ENCODE measurements at regions not wholly inside any gene's neighbourhood (a gene's known extent, or its start where the extent isn't known, plus 50 kb on each side); places are given as distances from the start of the nearest gene placed in this dataset.

DNA sequence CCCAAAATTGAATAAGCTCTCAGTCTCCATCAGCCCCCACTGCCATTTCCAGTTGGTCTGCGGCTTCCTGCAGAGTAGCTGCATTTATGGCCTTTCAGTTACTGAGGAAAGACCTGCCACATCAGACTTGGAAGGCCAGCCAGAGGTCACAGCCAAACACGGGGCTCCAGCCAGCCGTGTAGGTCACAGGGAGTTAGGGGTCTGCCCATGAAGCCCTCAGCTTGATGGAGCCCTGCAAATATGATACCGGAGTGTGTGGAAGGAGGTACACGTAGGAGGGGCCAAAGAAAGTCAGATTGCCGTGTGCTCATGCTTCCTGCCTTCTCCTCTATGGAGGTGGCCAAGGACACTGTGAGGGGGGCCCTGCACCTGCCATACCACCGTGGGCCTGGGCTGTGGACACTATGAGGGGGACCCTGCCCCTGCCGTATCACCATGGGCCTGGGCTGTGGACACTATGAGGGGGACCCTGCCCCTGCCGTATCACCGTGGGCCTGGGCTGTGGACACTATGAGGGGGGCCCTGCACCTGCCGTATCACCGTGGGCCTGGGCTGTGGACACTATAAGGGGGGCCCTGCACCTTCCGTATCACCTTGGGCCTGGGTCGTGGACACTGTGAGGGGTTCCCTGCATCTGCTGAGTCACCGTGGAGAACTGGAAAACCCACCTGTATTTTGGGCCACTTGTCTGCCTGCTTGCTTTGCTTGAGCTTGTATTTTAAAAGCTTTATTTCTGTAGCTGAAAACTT lies 335.7 kb upstream of the SHH start:
- H3K27ac ChIP-seq, result no peak overlapping the region
- DNase-seq (ENCODE audit: low read depth, low spot score), result no peak

DNA sequence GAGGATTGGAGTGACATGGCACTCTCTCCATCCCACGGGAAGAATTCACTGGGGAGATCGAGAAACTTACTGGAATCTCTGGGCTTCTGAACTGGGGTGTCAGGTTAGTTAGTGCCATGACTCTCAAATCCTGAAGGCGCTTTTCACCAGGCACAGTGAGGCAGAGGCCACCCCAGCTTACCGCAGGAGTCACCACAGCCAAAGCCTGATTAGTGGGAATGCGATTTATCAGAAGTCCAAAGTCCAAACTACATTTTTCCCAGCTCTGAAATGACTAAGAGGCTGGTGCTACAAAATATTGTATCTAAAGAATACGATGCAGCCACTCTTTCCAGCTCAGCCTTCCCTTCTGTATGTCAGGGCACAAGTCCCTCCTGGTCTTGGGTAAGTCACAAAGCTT lies 334.8 kb upstream of the SHH start:
- no peak for DNase-seq (ENCODE audit: low read depth, low spot score)
- no peak overlapping the region for H3K27ac ChIP-seq

DNA sequence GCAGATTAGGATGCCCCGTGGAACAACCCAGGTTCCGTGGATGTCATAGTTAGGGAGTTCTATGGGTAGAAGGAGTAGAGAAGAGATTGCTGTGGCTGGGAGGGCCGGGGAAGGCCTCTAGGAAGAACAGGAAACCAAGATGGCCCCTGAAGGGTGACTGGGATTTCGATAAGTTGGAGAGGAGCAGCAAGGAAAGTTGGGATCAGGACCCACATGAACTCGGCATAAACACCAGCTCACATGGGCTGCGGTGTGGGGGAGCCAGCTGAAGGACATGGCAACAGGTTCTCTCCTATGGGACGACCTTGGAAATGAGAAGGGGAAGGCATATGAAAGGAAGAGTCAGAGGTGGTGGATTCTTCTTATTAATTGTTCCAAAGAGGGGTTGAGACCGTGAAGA lies 333.7 kb upstream of the SHH start:
- DNase-seq (ENCODE audit: low read depth, low spot score), result no peak
- no peak overlapping the region for H3K27ac ChIP-seq

DNA sequence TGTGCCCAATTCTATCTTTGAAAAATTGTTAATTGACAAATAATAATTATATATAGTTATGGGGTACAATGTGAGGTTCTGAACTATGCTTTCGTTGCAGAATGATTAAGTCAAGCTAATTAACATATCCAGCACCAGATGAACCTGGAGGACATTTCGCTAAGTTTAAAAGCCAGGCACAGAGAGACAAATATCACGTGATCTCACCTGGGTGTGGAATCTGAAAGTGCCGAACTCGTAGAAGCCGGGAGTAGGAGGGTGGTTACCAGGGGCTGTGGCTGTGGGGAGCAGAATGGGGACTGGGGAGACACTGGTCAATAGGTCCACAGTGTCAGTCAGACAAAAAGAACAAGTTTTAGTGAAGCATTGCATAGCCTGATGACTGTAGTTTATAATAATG lies 332.9 kb upstream of the SHH start:
- DNase-seq (ENCODE audit: low read depth, low spot score), result no peak
- no peak overlapping the region for H3K27ac ChIP-seq

DNA sequence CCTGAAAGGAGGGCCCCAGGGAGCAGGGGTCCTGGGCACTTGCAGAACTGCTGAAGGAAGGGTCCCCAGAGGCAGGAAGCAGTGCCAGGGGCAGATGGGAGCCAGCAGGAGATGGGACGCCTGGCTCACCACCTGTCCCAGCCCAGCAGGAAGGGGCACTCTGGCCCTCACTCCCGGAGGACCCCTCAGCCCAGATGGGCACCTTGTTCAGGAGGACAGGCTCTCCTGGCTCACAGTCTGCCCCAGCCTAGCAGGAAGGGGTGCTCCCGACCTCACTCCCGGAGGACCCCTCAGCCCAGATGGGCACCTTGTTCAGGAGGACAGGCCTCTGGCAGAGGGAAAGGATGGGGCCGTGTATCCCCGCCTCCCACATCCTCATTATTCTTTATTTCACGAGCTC lies 331.4 kb upstream of the SHH start:
- no peak overlapping the region for H3K27ac ChIP-seq
- DNase-seq (ENCODE audit: low read depth, low spot score), result no peak

DNA sequence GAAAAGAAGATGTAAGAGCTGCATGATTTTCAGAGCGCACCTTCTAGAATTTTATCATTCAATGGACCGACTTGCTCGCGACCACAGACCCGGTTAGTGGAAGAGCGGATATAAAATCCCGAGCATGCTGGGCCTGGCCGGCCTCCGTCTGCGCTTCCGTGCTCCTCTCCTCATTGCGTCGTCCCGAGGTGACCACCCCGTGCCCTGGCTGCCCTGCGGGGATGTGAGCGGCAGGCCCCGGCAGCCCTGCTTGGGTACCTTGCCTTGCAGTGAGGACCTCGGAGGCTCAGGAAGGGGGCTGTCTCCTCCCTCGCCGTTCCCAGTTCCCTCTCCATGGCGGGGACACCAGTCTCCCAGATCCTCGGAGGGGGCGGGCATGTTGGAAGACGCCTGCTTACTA lies 330.9 kb upstream of the SHH start:
- no peak for DNase-seq (ENCODE audit: low read depth, low spot score)
- no peak overlapping the region for H3K27ac ChIP-seq

DNA sequence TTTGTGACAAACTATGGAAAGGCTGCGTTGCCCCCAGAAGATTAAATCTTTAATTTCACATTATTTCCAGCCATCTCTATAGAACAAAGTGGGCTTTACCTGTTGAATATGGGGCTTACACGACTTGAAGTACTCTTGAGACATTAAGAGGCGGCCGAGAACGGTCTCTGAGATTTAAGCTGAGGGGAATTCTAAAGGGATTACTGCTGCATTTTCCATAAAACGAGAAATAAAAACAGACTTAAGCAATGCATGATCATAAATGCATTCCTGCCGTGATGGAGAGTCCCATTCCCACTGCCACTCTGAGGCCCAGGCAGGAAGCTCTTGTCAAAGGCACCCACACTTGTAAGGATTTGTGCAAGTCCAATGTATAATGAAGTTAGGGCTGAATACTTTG lies 329.7 kb upstream of the SHH start:
- no peak overlapping the region for H3K27ac ChIP-seq
- no peak for DNase-seq (ENCODE audit: low read depth, low spot score)

DNA sequence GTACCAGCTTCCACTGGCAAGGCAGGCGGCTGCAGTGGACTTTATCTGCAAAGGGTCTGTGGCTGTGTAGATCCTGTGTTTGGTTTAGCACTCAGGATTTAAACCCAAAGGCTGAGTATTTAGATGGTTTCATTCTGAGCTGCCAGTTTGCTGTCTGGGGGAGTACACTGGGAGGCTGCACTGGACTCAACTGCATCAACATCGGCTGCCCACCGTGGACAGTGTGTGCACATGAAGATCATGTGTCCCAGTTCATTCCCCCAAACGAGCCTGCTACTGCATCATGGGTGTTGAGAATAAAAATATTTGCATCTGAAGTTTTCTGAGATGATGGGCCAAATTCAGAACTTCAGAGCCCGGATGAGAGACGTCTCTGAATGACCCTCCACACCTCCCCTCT lies 328.6 kb upstream of the SHH start:
- no peak overlapping the region for H3K27ac ChIP-seq
- DNase-seq (ENCODE audit: low read depth, low spot score), result no peak

DNA sequence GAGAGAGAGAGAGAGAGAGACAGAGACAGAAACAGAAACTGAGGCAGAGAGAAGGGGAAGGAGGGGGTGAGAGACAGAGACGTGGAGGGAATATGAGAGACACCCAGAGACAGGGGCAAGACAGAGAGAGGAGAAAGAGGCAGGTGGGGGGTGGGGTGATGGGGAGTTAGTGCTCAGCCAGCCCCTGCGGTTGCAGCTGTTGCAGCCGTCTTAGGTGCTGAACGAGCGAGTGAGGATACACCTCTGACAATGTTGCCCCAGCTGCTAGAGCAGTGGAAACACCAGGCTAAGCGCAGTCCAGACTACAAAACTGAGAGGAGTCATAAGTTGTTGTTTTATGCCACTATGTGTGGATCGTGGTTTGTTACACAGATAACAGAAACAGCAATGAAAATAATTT lies 328.2 kb upstream of the SHH start:
- H3K27ac ChIP-seq, result no peak overlapping the region
- DNase-seq (ENCODE audit: low read depth, low spot score), result no peak

DNA sequence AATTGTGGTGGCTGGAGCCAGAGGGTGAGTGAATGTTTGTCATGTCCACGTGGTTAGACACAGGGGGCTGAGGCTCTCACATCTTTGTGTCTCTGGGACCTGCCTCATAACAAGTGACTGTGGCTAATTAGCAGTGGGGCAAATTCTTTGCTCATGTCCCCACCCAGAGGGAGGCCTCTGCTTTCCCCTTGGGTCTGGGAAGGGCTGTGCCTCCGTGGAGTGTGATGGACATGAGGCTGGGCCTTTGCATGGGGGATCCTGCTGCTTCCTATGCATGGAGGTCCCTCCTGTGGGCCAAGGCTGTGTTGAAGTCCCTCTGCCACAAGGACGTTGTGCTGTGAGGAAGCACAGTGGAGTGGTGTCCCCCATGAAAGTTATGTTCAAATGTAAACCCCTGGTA lies 327.4 kb upstream of the SHH start:
- DNase-seq (ENCODE audit: low read depth, low spot score), result no peak
- H3K27ac ChIP-seq, result no peak overlapping the region

DNA sequence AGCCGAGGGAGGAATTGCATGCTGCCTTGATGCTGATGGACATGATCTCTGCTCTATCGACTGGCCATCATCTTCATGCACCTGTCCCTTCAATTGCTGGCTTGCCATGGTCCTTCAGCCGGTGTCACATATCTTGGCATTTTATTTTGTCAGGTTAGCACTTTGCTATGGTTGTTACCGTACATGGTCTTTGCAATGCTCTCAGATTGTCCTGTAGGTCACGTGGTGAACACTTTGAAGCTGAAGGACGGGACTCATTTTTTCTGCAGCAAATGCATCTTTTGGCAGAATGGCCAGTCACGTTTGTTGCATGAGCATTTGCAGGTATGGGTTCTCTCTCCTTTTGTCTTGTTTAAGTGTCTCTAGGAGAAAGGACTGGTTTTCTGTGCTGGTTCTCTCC lies 326.8 kb upstream of the SHH start:
- no peak for DNase-seq (ENCODE audit: low read depth, low spot score)
- H3K27ac ChIP-seq, result no peak overlapping the region

DNA sequence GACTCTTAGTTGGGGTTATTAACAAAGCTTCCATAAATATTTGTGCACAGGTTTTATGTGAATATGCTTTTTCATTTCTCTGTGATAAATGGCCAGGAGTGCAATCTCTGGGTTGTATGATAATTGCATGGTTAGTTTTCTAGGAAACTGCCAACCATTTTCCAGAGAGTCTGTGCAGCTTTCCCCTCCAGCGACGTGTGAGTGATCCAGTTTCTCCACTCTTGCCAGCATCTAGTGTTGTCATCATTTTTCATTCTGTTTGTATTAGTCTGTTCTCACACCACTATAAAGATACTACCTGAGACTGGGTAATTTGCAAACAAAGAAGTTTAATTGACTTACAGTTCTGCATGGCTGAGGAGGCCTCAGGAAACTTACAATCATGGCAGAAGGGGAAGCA lies 319.6 kb upstream of the SHH start:
- no peak overlapping the region for H3K27ac ChIP-seq
- DNase-seq (ENCODE audit: low read depth, low spot score), result no peak

DNA sequence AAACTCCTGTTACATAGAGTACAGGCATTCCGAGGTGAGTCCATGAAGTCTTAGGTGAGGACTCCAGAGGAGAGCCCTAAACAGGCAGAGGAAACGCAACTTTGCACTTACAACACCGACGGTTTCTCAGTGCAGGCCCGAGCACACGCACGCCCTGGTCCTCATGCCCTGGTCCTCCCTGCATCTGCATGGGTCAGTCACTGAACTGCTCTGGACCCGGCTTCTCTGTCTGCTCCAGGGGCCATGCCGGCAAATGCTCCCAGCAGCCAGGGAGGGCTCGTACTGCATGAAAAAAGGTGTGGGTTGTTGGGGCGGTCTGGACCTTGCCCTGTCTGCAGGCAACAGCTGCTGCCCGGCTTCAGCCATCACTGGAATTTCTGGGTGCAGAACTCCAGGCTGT lies 317.3 kb upstream of the SHH start:
- no peak for DNase-seq (ENCODE audit: low read depth, low spot score)

DNA sequence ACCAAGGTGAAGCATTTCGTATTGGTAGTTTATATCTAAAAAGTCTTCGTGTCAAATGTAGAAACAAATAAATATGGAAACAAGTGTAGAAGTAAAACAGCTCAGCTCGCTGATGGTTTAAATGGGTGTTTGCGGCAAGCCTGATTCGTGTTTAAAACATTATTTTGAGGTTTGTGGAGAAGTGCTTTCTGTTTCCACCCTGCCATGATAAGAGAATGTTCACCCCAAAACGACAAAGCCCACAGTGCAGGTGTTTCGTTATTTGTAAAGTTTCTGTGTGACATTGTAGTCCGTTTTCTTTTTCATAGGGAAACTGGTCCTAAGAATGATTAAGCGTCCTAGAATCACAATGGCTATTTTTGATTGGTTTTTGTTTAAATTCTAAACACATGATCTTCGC lies 316.2 kb upstream of the SHH start:
- no peak for DNase-seq (ENCODE audit: low read depth, low spot score)
- no peak overlapping the region for H3K27ac ChIP-seq

More for the DNA sequence above, 317.3 kb upstream of the SHH start:
- no peak overlapping the region for H3K27ac ChIP-seq

DNA sequence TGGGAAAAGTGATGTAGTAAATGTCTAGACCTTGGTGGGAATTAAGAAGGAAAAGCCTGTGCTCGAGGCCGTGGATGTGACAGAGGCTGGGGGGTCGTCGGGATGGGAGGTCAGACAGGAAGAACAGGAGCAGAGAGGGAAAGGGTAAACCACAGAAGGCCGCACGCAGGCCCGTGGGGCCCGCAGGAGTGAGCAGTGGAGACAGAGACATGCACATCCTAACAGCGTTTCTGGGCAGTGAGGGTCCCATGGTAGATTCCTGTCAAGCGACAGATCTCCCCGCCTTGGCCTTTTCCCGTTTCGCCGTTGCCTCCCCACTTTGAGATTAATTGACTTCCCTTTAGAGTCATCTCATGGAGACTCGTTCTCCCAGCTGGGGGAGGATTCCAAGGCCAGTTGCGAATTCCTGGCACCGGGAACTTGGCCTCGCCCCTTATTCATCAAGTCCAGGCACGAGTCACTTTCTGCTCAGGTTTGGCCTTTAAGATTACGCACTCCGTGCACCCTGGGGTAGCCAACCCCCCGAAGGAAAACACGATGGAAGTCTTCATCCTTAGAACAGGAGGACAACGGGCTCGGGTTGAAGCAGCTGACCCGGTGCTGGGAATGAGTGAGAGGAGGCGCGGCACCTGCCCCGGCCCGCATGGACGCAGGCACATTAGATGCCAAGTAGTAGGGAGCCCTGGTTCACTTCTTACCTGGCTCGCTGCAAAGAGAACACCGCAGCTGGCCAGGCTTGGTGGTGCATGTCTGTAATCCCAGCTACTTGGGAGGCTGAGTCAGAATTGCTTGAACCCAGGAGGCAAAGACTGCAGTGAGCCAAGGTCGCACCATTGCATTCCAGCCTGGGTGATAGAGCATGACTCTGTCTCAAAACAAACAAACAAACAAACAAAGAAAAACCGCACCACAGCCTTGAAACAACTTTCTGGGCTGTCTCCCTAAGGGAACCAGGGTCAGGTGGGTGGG lies 315.2 kb upstream of the SHH start:
- peak overlapping the region; percentile 44 for H3K27ac ChIP-seq
- peak; percentile 2 for DNase-seq (ENCODE audit: low read depth, low spot score)

DNA sequence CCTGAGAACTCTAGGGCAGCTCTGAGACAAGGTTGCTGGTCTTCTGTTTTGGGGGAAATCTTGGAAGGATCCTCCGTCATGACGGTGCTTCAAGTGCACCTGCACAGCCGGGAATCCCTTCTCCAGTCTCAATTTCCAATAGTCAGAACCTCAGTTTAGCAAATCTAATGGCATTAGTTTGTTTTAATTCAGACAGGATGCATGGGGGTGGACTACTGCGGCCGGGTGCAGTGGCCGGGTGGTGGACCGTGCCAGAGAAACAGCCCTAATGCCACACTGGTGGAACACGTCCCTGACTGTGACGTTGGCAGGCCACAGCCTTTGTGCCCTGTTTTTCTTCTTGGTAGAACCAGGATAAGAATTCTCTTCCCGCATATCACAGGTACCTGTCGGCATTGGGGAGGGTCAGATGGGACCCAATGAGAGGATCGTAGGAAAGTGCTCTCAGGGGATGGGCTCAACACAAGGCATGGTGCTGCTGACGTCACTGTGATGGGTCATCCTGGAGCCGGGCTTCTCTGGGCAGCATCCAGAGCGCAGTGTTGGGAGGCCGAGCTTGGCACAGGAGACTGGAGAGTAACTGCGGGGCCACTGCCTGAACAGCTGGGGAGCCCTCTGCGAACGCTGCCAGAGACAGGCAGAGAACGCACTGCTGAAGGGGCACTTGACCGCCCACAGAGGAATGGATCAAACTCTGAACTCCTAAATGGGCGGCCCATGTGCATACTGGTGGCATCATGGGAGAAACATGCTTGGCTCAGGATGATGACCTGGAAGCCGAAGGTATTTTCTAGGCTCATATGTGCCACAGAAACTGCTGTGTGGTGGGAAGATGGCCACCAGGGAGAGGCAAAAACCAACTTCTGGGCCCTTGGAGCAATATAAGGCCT lies 313.8 kb upstream of the SHH start:
- no peak for DNase-seq (ENCODE audit: low read depth, low spot score)
- no peak overlapping the region for H3K27ac ChIP-seq

DNA sequence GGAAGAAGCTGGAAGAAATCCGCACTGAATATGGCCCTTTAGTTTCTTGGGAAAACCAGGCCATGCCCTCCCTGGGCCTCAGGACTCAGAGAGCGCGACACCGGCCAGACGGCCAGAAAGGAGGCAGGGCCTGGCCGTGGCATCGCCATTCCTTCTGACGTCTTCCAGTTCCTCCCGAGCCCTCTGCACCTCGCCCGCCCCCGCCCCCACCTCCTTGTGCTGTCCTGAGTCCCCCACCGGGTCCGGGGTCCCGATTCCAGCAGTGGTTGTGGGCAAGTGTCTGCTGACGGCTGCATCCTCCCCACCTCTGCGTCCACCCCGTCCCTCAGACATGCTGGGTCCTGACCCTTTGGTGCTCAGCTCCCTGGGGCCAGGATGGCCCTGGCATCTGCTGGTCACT lies 312.1 kb upstream of the SHH start:
- no peak overlapping the region for H3K27ac ChIP-seq
- DNase-seq (ENCODE audit: low read depth, low spot score), result no peak

DNA sequence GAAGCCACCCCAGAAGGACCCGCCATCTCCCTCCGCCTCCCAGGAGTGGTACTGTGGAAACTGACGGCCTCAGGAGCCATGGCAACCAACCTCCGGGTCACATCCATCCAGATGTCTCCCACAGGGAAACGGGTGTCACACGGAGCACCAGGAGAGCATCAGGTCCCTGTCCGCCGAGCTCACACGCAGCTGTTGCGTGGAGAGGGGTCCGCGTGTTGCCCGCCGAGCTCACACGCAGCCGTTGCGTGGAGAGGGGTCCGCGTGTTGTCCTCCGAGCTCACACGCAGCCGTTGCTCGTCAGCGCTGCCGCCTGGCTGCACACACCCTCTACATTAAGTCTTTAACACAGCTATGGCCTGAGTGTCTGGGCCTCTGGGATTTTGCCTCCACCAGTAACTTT lies 311.1 kb upstream of the SHH start:
- no peak overlapping the region for H3K27ac ChIP-seq
- DNase-seq (ENCODE audit: low read depth, low spot score), result no peak

DNA sequence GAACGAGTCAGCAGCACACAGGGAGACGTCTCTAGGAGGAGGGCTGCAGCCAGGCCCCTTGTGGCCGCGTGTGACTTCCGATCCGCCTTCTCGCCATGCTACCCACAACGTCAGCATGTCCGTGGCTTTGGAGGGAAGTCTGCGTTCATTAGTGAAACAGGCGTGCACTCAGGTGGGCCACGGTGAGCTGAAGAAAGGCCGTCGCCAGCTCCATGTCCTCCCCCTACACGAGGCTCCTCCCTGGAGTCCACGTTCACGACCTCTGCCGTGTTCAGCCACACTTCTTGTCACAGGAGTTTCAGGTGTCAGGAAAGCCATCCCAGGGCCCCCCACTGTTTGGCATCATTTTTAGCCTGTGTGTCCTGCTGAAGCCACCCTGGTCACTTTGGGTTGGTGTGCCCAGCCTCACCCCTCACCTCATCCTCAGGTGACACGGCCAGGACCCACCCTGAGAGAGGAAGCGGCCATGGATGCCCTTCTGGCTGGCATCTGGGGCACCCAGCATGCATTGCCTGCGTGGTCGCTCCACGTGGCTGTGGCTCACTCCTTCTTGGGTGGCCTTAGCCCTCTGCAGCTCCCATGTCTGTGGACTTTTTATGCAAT lies 310.6 kb upstream of the SHH start:
- DNase-seq (ENCODE audit: low read depth, low spot score), result no peak
- H3K27ac ChIP-seq, result no peak overlapping the region

DNA sequence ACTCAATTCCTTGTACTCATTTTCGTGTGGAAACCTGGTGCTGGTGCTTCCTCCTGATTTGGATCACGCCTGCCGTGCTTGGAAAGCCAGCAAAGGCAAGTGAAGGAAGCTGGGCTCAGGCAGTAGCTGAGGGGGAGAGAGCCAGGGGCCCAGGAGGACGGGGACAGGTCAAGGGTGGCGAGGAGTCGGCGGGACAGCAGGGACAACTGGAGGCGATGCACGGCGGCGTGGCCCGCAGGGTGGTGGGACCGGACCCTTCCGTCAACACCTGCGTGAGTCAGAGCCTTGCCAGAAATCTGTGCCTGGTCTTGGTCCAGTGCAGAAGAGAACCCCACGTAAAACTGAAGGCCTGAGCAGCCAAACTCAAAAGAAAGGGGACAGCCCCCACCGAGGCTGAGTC lies 309.7 kb upstream of the SHH start:
- no peak for DNase-seq (ENCODE audit: low read depth, low spot score)
- no peak overlapping the region for H3K27ac ChIP-seq
